ENCODE measurements at regions not wholly inside any gene's neighbourhood (a gene's known extent, or its start where the extent isn't known, plus 50 kb on each side); places are given as distances from the start of the nearest gene placed in this dataset.

DNA sequence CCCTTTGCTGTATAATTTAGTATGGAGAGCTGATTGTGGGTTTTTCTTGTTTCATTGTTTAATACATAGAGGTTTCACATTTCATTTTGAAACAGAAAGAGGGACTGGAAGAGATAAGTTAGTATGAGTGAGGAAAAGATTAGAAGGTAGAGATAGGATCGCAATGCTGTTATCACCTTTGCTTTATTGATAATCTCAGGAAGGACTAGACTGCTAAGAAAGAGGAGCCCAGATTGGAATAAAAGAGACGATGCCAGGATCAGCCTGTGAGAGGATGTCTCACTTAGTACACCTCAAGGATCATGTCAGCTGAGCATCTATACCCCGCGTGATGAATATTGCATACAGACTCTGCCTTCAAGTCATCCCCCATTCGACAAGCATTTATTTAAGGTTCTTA is 178.0 kb upstream of the DMAC1 start:
- TF ChIP-seq EZH2phosphoT487 (IDR thresholded peaks at IDR 0.05; ENCODE audit: insufficient read depth, low read depth) = no peak
- no peak for TF ChIP-seq EZH2 (IDR thresholded peaks at IDR 0.05; ENCODE audit: insufficient read depth, poor library complexity, severe bottlenecking)
